AG08396 (cell line): ENCODE measurements at regions not wholly inside any gene's neighbourhood (a gene's known extent, or its start where the extent isn't known, plus 50 kb on each side); places are given as distances from the start of the nearest gene placed in this dataset.
"Not testable (repeated sequence)": the region's sequence is repeated elsewhere in the genome, so short reads cannot be mapped to it uniquely, and the experiment has no call there.

Experiments
- DNase-seq: peaks from one replicate; pipeline ENCODE4 v3.0.0; 2012; ENCODE audit warnings: low spot score, mixed read lengths

GRCh38 chr9:1871626-1872419 is 143.3 kb upstream of the SMARCA2 start:
- no peak for DNase-seq

- no peak for DNase-seq
Measured at GRCh38 chr9:1875251-1875851, 139.8 kb upstream of the SMARCA2 start.

GRCh38 chr9:1875921-1876448 is 139.2 kb upstream of the SMARCA2 start:
- no peak for DNase-seq

- DNase-seq: no peak
Measured at GRCh38 chr9:1876891-1877496, 138.2 kb upstream of the SMARCA2 start.

- no peak for DNase-seq
Measured at GRCh38 chr9:1877951-1878350, 137.2 kb upstream of the SMARCA2 start.

GRCh38 chr9:1878811-1879210 is 136.3 kb upstream of the SMARCA2 start:
- no peak for DNase-seq

- DNase-seq: no peak
Measured at GRCh38 chr9:1879501-1879900, 135.6 kb upstream of the SMARCA2 start.

- DNase-seq: no peak
Measured at GRCh38 chr9:1880038-1880565, 135.0 kb upstream of the SMARCA2 start.

GRCh38 chr9:1881708-1882295 is 133.3 kb upstream of the SMARCA2 start:
- DNase-seq: no peak

GRCh38 chr9:1882711-1883403 is 132.3 kb upstream of the SMARCA2 start:
- DNase-seq: no peak

GRCh38 chr9:1890201-1890600 is 124.9 kb upstream of the SMARCA2 start:
- DNase-seq: no peak

GRCh38 chr9:1890816-1891215 is 124.3 kb upstream of the SMARCA2 start:
- no peak for DNase-seq

- not testable (repeated sequence) for DNase-seq
Measured at GRCh38 chr9:1903080-1903704, 112.0 kb upstream of the SMARCA2 start.

- DNase-seq: no peak
Measured at GRCh38 chr9:1907465-1907864, 107.7 kb upstream of the SMARCA2 start.

- DNase-seq: no peak
Measured at GRCh38 chr9:1909322-1909721, 105.8 kb upstream of the SMARCA2 start.

GRCh38 chr9:1910269-1910811 is 104.8 kb upstream of the SMARCA2 start:
- no peak for DNase-seq

GRCh38 chr9:1913631-1914330 is 101.4 kb upstream of the SMARCA2 start:
- DNase-seq: no peak

GRCh38 chr9:1916095-1916494 is 99.1 kb upstream of the SMARCA2 start:
- DNase-seq: no peak

- DNase-seq: peak; percentile 6
Measured at GRCh38 chr9:1916655-1917054, 98.5 kb upstream of the SMARCA2 start.

- no peak for DNase-seq
Measured at GRCh38 chr9:1917396-1917935, 97.7 kb upstream of the SMARCA2 start.
